GM18517 (cell line): ENCODE measurements at regions not wholly inside any gene's neighbourhood (a gene's known extent, or its start where the extent isn't known, plus 50 kb on each side); places are given as distances from the start of the nearest gene placed in this dataset.
"Not testable (repeated sequence)": the region's sequence is repeated elsewhere in the genome, so short reads cannot be mapped to it uniquely, and the experiment has no call there.

Experiments
- ATAC-seq: cut with Tn5 transposase; IDR thresholded peaks from one replicate; pipeline ENCODE4 v1.9.1; 2021; ENCODE audit warnings: mild to moderate bottlenecking, moderate library complexity; ENCODE audit not compliant: unreplicated experiment

DNA sequence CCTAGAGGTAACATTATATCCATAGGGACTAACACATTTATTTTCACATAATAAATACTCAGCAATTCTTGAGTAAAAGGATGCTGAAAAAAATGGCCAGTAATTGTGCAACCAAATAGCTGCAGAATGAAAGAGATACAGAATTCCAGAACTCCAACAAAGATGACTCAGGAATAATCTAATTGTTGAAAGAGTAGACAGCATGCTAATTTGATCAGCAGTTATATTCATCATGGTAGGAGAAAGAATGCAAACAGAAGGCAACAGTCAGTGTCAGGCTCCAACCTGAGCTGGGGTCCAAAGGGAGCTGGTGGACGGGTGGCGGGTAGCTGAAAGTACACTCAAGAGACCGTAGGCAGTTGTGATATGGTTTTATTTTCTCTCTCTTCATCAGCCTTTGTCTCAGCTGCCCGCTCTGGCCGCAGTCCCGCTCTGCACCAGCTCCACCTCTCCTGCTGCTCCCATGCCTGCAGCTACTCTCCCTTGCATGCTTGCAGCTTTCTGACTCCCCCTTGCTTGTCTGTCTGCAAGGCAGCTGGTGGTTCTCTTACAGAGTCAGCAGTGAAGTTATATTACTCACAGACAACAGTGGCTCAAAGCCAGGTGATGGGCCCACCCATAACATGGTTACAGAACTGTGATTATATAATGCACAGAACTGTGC lies 1150.1 kb downstream of the STIM2 start:
- ATAC-seq = no peak

DNA sequence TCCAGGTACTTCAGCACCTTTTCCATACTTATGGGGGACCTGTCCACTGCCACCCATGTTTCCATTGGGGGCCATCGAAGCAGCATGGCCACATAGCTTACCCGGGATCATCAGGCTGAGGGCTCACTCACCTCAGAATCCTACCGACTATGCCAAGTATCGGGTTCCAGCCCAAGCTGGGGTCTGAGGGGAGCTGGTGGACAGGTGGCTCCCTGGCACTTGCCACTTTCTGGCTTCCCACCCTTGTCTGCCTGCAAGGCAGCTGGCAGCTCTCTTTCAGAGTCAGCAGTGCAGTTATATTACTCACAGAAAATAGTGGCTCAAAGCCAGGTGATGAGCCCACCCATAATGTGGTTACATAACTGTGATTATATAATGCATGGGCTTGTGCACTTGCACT lies 1153.8 kb downstream of the STIM2 start:
- no peak for ATAC-seq

GRCh38 chr4:28015996-28016395 lies 1155.4 kb downstream of the STIM2 start:
- ATAC-seq = no peak

DNA sequence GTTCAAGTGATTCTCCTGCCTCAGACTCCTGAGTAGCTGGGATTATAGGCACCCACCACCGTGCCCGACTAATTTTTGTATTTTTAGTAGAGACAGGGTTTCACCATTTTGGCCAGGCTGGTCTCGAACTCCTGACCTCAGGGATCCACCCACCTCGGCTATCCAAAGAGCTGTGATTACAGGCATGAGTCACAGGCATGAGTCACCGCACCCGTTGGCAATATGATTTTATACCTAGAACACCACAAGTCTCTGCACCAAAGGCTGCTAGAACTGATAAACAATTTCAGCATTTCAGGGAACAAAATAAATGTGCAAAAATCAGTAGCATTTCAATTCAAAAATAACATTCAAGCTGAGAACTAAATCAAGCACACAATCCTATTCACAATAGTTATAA lies 1177.6 kb downstream of the STIM2 start:
- ATAC-seq = not testable (repeated sequence)

DNA sequence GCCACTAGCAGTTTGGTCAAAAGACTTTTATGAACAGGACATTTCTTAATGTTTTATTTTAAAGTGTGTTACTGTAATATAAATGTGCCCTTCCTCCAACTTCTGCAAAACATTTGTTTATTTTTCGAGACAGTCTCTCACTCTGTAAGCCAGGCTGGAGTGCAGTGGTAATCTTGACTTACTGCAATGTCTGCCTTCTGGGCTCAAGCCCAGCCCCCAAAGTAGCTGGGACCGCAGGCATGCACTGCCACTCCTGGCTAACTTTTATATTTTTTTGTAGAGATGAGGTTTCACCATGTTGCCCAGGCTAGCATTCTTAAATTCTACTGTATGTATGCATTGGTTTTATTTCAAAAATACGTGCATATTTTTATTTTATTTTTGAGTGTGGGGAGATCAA lies 1201.9 kb downstream of the STIM2 start:
- ATAC-seq = no peak

- no peak for ATAC-seq
These were observed 1213.4 kb downstream of the STIM2 start for GRCh38 chr4:28073860-28074555.

DNA sequence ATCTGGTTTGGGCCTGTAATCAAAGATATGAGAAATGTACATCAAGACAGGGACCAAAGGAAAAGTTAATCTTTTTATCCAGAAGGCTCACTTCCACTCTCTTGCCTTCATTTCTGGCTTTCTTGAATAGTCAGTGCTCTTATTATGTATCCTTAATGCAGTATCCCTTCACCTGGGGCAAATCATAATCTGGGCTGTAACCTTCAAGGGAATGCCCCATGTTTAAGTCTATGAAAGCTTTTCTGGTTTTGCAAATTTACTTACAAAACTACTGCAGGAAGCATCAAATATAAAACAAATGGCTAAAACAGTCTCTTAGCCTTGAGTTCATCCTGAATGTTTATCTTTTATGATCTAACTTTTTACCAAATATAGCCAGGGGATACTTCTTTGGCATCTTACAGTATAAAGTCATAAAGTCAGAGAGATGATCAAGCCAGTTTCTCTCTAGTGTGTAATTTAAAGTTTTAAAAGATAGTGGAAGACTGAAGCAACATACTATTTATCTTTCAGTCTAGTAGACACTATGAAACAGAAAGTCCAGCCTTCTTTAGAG lies 1214.8 kb downstream of the STIM2 start:
- ATAC-seq = no peak

- ATAC-seq = not testable (repeated sequence)
These were observed 1216.6 kb downstream of the STIM2 start for GRCh38 chr4:28077203-28077602.

- no peak for ATAC-seq
These were observed 1222.2 kb downstream of the STIM2 start for GRCh38 chr4:28082686-28083390.

- ATAC-seq = no peak
These were observed 1232.0 kb downstream of the STIM2 start for GRCh38 chr4:28092610-28093009.

DNA sequence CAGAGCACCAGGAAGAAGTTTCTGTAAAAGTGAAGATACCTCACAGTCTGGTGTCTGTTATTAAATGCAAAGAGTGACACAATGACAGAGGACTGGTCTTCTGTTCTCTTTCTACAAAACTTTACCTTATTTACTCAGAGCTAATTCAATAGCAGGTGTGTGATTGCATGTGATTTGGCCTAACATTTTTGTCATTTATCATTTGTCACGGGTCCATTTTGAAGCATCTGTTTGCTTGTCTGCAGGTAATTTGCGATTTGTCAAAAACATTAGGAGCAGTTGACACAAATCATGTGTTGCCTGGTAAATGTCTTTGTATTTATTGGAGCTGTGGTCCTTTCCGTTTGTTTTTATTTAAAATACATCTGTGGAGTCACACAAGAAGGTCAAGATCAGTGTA lies 1232.4 kb downstream of the STIM2 start:
- ATAC-seq = no peak

DNA sequence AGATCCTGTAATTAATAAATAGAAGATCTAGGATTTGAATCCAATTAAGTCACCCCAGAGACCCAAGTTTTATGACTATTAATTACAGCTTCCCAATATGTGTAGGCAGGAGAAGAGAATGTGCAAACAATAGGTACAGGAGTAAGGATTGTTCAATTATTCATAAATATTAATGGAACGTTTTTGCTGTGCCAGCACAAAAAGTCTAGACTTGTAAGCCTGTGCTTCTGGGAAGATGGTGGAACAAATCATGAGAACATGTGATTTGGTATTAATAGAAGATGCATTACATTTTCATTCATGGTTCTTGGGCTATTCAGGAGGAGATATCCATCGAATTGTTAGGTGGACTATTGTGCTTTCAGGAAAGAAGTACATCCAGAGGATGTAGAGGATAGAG lies 1240.9 kb downstream of the STIM2 start:
- no peak for ATAC-seq

GRCh38 chr4:28105271-28105859 lies 1244.7 kb downstream of the STIM2 start:
- ATAC-seq = no peak

DNA sequence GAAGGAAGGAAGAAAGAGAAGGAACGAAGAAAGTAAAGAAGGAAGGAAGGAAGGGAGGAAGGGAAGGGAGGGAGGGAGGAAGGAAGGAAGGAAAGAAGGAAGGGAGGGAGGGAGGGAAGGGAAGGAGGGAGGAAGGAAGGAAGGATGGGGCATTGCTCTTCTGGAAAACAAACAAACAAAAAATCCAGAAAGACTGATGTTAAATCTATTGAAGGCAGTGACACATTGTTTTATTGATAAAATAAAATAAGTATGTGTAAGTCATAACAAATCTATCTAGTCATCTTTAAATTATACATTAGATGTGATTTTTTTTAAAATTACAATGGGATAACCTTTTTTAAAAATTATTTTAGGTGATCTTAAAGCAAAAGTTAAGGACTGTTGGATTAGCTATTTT lies 1245.5 kb downstream of the STIM2 start:
- ATAC-seq = no peak

- ATAC-seq = no peak
These were observed 1249.2 kb downstream of the STIM2 start for GRCh38 chr4:28109801-28110200.

DNA sequence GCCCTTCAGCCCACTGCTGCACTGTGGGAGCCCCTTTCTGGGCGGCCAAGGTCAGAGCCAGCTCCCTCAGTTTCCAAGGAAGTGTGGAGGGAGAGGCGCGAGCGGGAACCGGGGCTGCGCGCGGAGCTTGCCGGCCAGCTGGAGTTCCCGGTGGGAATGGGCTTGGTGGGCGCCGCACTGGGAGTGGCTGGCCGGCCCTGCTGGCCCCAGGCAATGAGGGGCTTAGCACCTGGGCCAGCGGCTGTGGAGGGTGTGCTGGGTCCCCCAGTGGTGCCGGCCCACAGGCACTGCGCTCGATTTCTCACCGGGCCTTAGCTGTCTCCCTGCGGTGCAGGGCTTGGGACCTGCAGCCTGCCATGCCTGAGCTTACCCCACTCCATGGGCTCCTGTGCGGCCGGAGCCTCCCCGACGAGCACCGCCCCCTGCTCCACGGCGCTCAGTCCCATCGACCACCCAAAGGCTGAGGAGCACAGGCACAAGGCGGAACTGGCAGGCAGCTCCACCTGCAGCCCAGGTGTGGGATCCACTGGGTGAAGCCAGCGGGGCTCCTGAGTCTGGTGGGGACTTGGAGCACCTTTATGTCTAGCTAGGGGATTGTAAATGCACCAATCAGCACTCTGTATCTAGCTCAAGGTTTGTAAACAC lies 1252.2 kb downstream of the STIM2 start:
- not testable (repeated sequence) for ATAC-seq

- not testable (repeated sequence) for ATAC-seq
These were observed 1252.9 kb downstream of the STIM2 start for GRCh38 chr4:28113586-28113985.

GRCh38 chr4:28116526-28117083 lies 1256.0 kb downstream of the STIM2 start:
- not testable (repeated sequence) for ATAC-seq

GRCh38 chr4:28117084-28117682 lies 1256.5 kb downstream of the STIM2 start:
- ATAC-seq = no peak

- ATAC-seq = no peak
These were observed 1285.5 kb downstream of the STIM2 start for GRCh38 chr4:28146191-28146590.
